ENCODE measurements at regions not wholly inside any gene's neighbourhood (a gene's known extent, or its start where the extent isn't known, plus 50 kb on each side); places are given as distances from the start of the nearest gene placed in this dataset.

GRCh38 chr18:45175511-45175910 is 439.8 kb upstream of the SLC14A2 start:
- no peak for TF ChIP-seq CHD1 (IDR thresholded peaks at IDR 0.05; ENCODE audit: low read depth, low read length)
- no peak for TF ChIP-seq MXI1 (IDR thresholded peaks at IDR 0.05; ENCODE audit: borderline replicate concordance, low read depth, low read length)
- no peak for TF ChIP-seq MAZ (IDR thresholded peaks at IDR 0.05; ENCODE audit: borderline replicate concordance, low read depth, low read length)
- TF ChIP-seq CTCF (conservative IDR thresholded peaks at IDR 0.05; ENCODE audit: low read depth, low read length) = no peak
- no peak for TF ChIP-seq USF2 (IDR thresholded peaks at IDR 0.05; ENCODE audit: low read depth, low read length)
- TF ChIP-seq RCOR1 (IDR thresholded peaks at IDR 0.05; ENCODE audit: insufficient replicate concordance, low read length) = no peak
- no peak for TF ChIP-seq POLR2A (IDR thresholded peaks at IDR 0.05; ENCODE audit: low read depth, low read length)
- TF ChIP-seq MAFK (IDR thresholded peaks at IDR 0.05; ENCODE audit: low read depth, low read length) = no peak
- no peak for TF ChIP-seq BHLHE40 (IDR thresholded peaks at IDR 0.05; ENCODE audit: low read depth, low read length)
- no peak for TF ChIP-seq RFX5 (IDR thresholded peaks at IDR 0.05; ENCODE audit: low read depth, low read length)
- TF ChIP-seq CEBPB (IDR thresholded peaks at IDR 0.05; ENCODE audit: low read depth, low read length) = no peak
- TF ChIP-seq RAD21 (IDR thresholded peaks at IDR 0.05; ENCODE audit: low read length) = no peak

Measured in IMR-90 (cell line).